Femur (tissue), 1 donor: ENCODE measurements at regions not wholly inside any gene's neighbourhood (a gene's known extent, or its start where the extent isn't known, plus 50 kb on each side); places are given as distances from the start of the nearest gene placed in this dataset.

Experiments used
- DNase-seq: peaks from one replicate; pipeline ENCODE4 v3.0.0-alpha.2; 2017

- no peak for DNase-seq
These were observed 361.6 kb downstream of the TMEM135 start for GRCh38 chr11:87399341-87399740.

GRCh38 chr11:87398931-87399330 lies 361.2 kb downstream of the TMEM135 start:
- peak; percentile 65 for DNase-seq

- DNase-seq: no peak
These were observed 359.5 kb downstream of the TMEM135 start for GRCh38 chr11:87397011-87397865.

- no peak for DNase-seq
These were observed 357.2 kb downstream of the TMEM135 start for GRCh38 chr11:87394924-87395323.

- no peak for DNase-seq
These were observed 354.9 kb downstream of the TMEM135 start for GRCh38 chr11:87392665-87393064.

- no peak for DNase-seq
These were observed 353.8 kb downstream of the TMEM135 start for GRCh38 chr11:87391496-87391895.

GRCh38 chr11:87384078-87384729 lies 346.5 kb downstream of the TMEM135 start:
- DNase-seq: no peak

- DNase-seq: no peak
These were observed 336.5 kb downstream of the TMEM135 start for GRCh38 chr11:87374038-87374807.
